Esophagus muscularis mucosa (tissue), 4 donors: ENCODE measurements at regions not wholly inside any gene's neighbourhood (a gene's known extent, or its start where the extent isn't known, plus 50 kb on each side); places are given as distances from the start of the nearest gene placed in this dataset.
A peak's percentile ranks its signal among the peaks of the same experiment; 100 is the strongest.

ENCODE experiments used
- DNase-seq: peaks from one replicate; pipeline ENCODE4 v3.0.0-alpha.2; 2017; ENCODE audit errors: extremely low spot score
- H3K27ac ChIP-seq, 4 donors: fragments of 200-600 bp; sonication (generic); replicated peaks in 1 of 4; 1 replicate in 3 of 4; 2 replicates in 1 of 4; pipeline ENCODE4 v1.5.1; 2016 to 2019; ENCODE audit warnings: mild to moderate bottlenecking in 1 of 4
- H3K27me3 ChIP-seq, 4 donors: fragments of 200-600 bp; sonication (generic); one replicate each; pipeline versions ENCODE4 v1.5.1 to v1.6.0; 2016 to 2019
- H3K36me3 ChIP-seq, 4 donors: fragments of 200-600 bp; sonication (generic); one replicate each; pipeline ENCODE4 v1.5.1; 2016 to 2019
- H3K4me1 ChIP-seq, 4 donors: fragments of 200-600 bp; sonication (generic); one replicate each; pipeline ENCODE4 v1.5.1; 2016 to 2019
- H3K4me3 ChIP-seq, 4 donors: fragments of 200-600 bp; sonication (generic); 1 replicate in 2 of 4; 2 replicates in 2 of 4; pipeline ENCODE4 v1.5.1; 2016 to 2019; ENCODE audit warnings: mild to moderate bottlenecking in 4 of 4, moderate library complexity in 1 of 4
- H3K9me3 ChIP-seq, 4 donors: fragments of 200-600 bp; sonication (generic); 1 replicate in 3 of 4; 2 replicates in 1 of 4; pipeline ENCODE4 v1.5.1; 2016 to 2019
- EP300 ChIP-seq: sonication (generic); formaldehyde crosslinking; IDR thresholded peaks from one replicate; pipeline ENCODE4 v1.6.1; 2017; ENCODE audit warnings: antibody characterized with exemption
- POLR2A ChIP-seq: fragments of 450-650 bp; IDR thresholded peaks from one replicate; pipeline ENCODE4 v1.6.1; 2017; ENCODE audit warnings: antibody characterized with exemption, moderate library complexity, mild to moderate bottlenecking, low read depth
- POLR2AphosphoS5 ChIP-seq, 2 donors: sonication (generic); formaldehyde crosslinking; IDR thresholded peaks; one replicate each; pipeline ENCODE4 v1.6.1; 2017; ENCODE audit warnings: antibody characterized with exemption in 2 of 2
- WGBS: methylation state at CpG from one replicate; pipeline ENCODE4 v1.1.5; 2018; 5-methylcytosine and 5-hydroxymethylcytosine counted together
- intact Hi-C: fragments of 100-400 bp; cut with DNase I; formaldehyde crosslinking; loops from one replicate; pipeline ENCODE4 v1.15.1; 2023
- TF ChIP-seq, protein P1 (sequence below), 3 experiments: fragments of 200-600 bp in 2 of 3; fragments of 450-650 bp in 1 of 3; sonication (generic) in 2 of 3; IDR thresholded peaks; one replicate each; pipeline ENCODE4 v1.5.1; 2017 to 2019; ENCODE audit warnings: antibody characterized with exemption in 3 of 3, mild to moderate bottlenecking in 2 of 3, moderate library complexity in 1 of 3

DNA sequence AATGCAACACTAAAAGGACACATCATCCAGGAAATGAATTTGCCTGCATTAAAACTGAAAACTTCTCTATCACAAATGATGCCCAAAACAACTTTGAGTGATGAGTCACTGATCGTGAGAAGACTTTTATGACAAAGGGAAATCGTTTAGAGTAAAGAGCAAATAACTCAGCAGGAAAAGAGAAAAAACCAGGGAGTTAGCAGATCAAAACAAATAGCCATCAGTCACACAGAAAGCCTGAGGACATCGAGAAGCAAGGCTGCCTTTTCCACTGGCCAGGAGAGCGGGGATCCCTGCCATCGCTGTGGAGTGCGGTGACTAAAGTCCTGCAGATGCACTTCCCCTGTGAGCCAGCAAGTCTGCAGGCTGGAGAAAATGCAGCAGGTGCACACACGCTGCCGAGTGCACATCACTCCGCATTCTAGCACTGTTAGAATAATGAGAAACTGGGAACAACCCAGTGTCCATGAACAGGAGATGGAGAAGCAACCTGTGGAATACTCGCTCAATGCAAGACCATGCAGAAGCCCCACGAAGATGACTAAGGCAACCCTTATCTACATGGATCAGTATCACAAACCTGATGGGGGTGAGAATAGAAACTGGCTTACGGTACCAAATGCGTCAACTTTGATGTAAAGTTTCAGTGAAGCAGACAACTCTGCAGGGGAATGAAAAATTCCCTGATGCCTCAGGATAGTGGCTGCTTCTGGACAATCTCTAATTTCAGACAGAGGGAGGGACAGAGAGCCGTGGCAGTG lies 86.4 kb downstream of the NSMCE3 start:
- TF ChIP-seq POLR2A (no peak), POLR2AphosphoS5 (IDR thresholded peaks at IDR 0.05) (no peak), EP300 (no peak)
- TF ChIP-seq, protein P1, sequence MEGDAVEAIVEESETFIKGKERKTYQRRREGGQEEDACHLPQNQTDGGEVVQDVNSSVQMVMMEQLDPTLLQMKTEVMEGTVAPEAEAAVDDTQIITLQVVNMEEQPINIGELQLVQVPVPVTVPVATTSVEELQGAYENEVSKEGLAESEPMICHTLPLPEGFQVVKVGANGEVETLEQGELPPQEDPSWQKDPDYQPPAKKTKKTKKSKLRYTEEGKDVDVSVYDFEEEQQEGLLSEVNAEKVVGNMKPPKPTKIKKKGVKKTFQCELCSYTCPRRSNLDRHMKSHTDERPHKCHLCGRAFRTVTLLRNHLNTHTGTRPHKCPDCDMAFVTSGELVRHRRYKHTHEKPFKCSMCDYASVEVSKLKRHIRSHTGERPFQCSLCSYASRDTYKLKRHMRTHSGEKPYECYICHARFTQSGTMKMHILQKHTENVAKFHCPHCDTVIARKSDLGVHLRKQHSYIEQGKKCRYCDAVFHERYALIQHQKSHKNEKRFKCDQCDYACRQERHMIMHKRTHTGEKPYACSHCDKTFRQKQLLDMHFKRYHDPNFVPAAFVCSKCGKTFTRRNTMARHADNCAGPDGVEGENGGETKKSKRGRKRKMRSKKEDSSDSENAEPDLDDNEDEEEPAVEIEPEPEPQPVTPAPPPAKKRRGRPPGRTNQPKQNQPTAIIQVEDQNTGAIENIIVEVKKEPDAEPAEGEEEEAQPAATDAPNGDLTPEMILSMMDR (IDR thresholded peaks at IDR 0.05): no peak
- intact Hi-C loops: no loop called here
- no peak overlapping the region for H3K4me3 ChIP-seq
- no peaks in the 10 kb centered on the region for H3K4me1 ChIP-seq
- peaks cover 0 to 6% (median 0%) of the 10 kb centered on the region in 4 donors for H3K27me3 ChIP-seq
- no peak overlapping the region for H3K27ac ChIP-seq
- no peaks in the 10 kb centered on the region for H3K9me3 ChIP-seq
- H3K36me3 ChIP-seq: no peaks in the 10 kb centered on the region
- DNase-seq: peak; percentile 80
- WGBS: 39% methylated on average over 14 of the region's 14 CpGs

DNA sequence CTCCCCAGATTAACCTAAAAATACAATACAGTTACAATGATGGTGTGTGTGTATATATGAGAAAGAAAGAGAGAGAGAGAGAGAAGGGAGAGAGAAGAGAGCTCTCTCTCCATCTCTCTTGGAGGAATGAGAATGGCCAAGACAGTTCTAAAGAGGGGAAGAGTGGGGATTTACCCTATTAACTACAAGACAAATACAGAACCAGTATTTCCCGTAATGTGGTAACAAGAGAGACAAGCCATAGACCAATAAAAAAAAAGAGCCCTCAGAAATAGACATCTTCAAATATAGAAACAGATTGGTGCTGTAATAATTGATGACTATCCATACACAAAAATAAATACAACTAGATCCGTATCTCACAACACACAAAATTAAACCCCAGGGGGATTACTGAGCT lies 87.0 kb downstream of the NSMCE3 start:
- Histone ChIP-seq H3K27ac (no peak overlapping the region), H3K4me3 (no peak overlapping the region), H3K4me1 (no peaks in the 10 kb centered on the region), H3K27me3 (peaks cover 0 to 6% (median 0%) of the 10 kb centered on the region in 4 donors), H3K9me3 (no peaks in the 10 kb centered on the region), H3K36me3 (no peaks in the 10 kb centered on the region)
- DNase-seq: no peak
- intact Hi-C loops: no loop called here
- TF ChIP-seq, protein P1 (IDR thresholded peaks at IDR 0.05): no peak
- TF ChIP-seq EP300 (no peak), POLR2A (no peak), POLR2AphosphoS5 (IDR thresholded peaks at IDR 0.05) (no peak)
- 58% methylated on average over 2 of the region's 2 CpGs for WGBS

DNA sequence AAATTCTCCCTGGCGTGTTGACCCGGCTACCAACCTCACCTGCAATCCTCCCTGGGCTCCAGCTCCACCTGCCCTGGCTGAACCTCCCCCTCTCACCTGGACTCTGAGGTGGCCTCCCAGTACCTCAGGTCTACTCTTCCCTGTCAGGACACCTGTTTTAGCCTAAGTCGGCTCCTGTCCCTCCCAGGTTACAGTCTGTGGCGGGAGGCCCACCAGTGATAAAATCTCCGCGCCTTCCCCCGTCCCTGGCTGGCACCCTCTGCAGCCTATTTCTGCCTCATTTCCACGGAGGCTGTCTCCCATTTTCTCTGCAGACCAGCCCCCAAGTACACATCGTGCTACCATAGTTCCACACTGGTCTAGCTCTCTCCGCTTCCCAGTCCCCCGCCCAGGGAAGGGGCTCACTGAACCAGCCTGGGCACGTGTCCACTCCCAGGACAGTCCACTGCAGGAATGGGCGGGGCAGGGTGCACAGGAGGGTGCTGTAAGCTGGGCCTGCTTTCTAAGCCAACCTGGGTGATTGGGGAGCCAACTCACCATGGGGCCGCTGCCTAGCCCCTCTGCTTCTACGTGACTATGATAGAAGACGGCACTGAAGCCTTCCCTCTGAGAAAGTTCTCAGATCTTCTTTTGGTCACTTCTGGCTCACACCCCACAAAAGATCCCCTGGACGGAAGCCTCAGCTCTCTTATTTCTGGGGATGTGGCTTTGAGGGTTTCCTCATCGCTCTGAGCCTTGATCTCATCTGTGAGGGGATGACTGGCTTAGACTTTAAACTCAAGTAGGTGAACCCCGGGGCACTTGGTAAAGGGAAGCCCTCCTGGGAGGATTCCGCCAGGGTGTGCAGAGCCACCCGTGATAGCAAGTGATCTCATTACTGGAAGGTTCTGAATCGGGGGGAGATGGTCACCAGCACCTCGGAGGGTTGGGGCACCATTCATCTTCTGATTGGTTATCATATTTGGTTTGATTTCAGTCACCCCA lies 96.6 kb downstream of the NSMCE3 start:
- Histone ChIP-seq H3K27me3 (peaks cover 0 to 7% (median 0%) of the 10 kb centered on the region in 4 donors), H3K9me3 (no peaks in the 10 kb centered on the region), H3K4me1 (no peaks in the 10 kb centered on the region), H3K36me3 (no peaks in the 10 kb centered on the region), H3K27ac (no peak overlapping the region), H3K4me3 (no peak overlapping the region)
- TF ChIP-seq POLR2A (no peak), EP300 (no peak), POLR2AphosphoS5 (IDR thresholded peaks at IDR 0.05) (no peak)
- TF ChIP-seq, protein P1 (IDR thresholded peaks at IDR 0.05): no peak
- WGBS: 92% methylated on average over 22 of the region's 23 CpGs
- intact Hi-C loops: no loop called here
- peak; percentile 90 for DNase-seq

DNA sequence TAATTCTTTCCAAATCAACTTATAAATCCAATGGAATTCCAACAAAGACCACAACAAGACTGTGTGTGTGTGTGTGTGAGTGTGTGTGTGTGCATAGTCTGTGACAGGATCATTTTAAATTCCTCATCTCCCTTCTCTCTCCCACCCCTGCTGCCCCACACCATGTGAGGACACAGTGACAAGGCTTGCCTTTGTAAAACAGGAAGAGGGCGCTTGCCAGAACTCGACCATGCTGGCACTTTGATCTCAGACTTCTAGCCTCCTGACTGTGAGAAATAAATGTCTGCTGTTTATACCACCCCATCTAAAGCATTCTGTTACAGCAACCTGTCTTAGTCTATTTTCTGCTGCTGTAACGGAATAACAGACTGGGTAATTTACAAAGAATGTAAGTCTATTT lies 99.1 kb downstream of the NSMCE3 start:
- no peak overlapping the region for H3K4me3 ChIP-seq
- 62% methylated on average over 3 of the region's 3 CpGs for WGBS
- H3K27me3 ChIP-seq: no peaks in the 10 kb centered on the region
- intact Hi-C loops: no loop called here
- no peaks in the 10 kb centered on the region for H3K36me3 ChIP-seq
- H3K27ac ChIP-seq: no peak overlapping the region
- DNase-seq: no peak
- no peak for TF ChIP-seq EP300
- TF ChIP-seq, protein P1 (IDR thresholded peaks at IDR 0.05): no peak
- TF ChIP-seq POLR2A: no peak
- no peak for TF ChIP-seq POLR2AphosphoS5 (IDR thresholded peaks at IDR 0.05)
- H3K9me3 ChIP-seq: no peaks in the 10 kb centered on the region
- no peaks in the 10 kb centered on the region for H3K4me1 ChIP-seq
